ENCODE measurements at regions not wholly inside any gene's neighbourhood (a gene's known extent, or its start where the extent isn't known, plus 50 kb on each side); places are given as distances from the start of the nearest gene placed in this dataset.

- Histone ChIP-seq H3K9me3 (no peaks in the 10 kb centered on the region), H3K36me3 (no peaks in the 10 kb centered on the region), H3K4me3 (no peak overlapping the region), H3K27ac (no peak overlapping the region), H3K27me3 (replicated peaks in 1 of 7) (no peaks in the 10 kb centered on the region), H3K4me1 (no peaks in the 10 kb centered on the region)
- DNase-seq = no peak
- intact Hi-C loops (cut with DNase I; ENCODE audit: low total_unique reads) = no loop called here
- 83 to 88% (median 85%) methylated on average over 21 of the region's 21 CpGs for WGBS, 5 donors
- TF ChIP-seq POLR2AphosphoS5 (IDR thresholded peaks at IDR 0.05) = no peak
- no peak for TF ChIP-seq CTCF (IDR thresholded peaks at IDR 0.05 in 8 of 11, conservative IDR thresholded peaks at IDR 0.05 in 3 of 11)
- TF ChIP-seq POLR2A (IDR thresholded peaks at IDR 0.05) = no peak
These were observed 441.4 kb downstream of the RPS6KC1 start for GRCh38 chr1:213492161-213493041.

GRCh38 chr1:213499444-213499843 lies 448.4 kb downstream of the RPS6KC1 start:
- TF ChIP-seq POLR2A (IDR thresholded peaks at IDR 0.05) (no peak), POLR2AphosphoS5 (IDR thresholded peaks at IDR 0.05) (no peak), CTCF (IDR thresholded peaks at IDR 0.05 in 8 of 11, conservative IDR thresholded peaks at IDR 0.05 in 3 of 11) (no peak)
- no peak for DNase-seq
- no peak overlapping the region for H3K27ac ChIP-seq
- no peak overlapping the region for H3K4me3 ChIP-seq
- H3K4me1 ChIP-seq = no peaks in the 10 kb centered on the region
- 90 to 99% (median 94%) methylated on average over 4 of the region's 4 CpGs for WGBS, 5 donors
- peaks cover 0 to 11% (median 5%) of the 10 kb centered on the region in 8 donors for H3K9me3 ChIP-seq
- H3K27me3 ChIP-seq (replicated peaks in 1 of 7) = no peaks in the 10 kb centered on the region
- H3K36me3 ChIP-seq = no peaks in the 10 kb centered on the region
- intact Hi-C loops (cut with DNase I; ENCODE audit: low total_unique reads) = no loop called here

GRCh38 chr1:213507472-213508223 lies 456.6 kb downstream of the RPS6KC1 start:
- H3K27me3 ChIP-seq (replicated peaks in 1 of 7) = no peaks in the 10 kb centered on the region
- WGBS, 5 donors = 72 to 76% (median 75%) methylated on average over 7 of the region's 7 CpGs
- TF ChIP-seq POLR2AphosphoS5 (IDR thresholded peaks at IDR 0.05) (no peak), CTCF (IDR thresholded peaks at IDR 0.05 in 8 of 11, conservative IDR thresholded peaks at IDR 0.05 in 3 of 11) (no peak), POLR2A (IDR thresholded peaks at IDR 0.05) (no peak)
- no peak overlapping the region for H3K4me3 ChIP-seq
- intact Hi-C loops (cut with DNase I; ENCODE audit: low total_unique reads) = no loop called here
- no peak overlapping the region for H3K27ac ChIP-seq
- peaks cover 0 to 19% (median 12%) of the 10 kb centered on the region in 8 donors for H3K9me3 ChIP-seq
- no peaks in the 10 kb centered on the region for H3K36me3 ChIP-seq
- no peak for DNase-seq
- H3K4me1 ChIP-seq = no peaks in the 10 kb centered on the region

GRCh38 chr1:213511173-213511572 lies 460.1 kb downstream of the RPS6KC1 start:
- Histone ChIP-seq H3K27ac (no peak overlapping the region), H3K9me3 (no peaks in the 10 kb centered on the region), H3K27me3 (replicated peaks in 1 of 7) (no peaks in the 10 kb centered on the region), H3K36me3 (no peaks in the 10 kb centered on the region), H3K4me1 (no peaks in the 10 kb centered on the region), H3K4me3 (no peak overlapping the region)
- no peak for DNase-seq
- 48 to 67% (median 54%) methylated on average over 4 of the region's 4 CpGs for WGBS, 5 donors
- intact Hi-C loops (cut with DNase I; ENCODE audit: low total_unique reads) = no loop called here
- TF ChIP-seq POLR2AphosphoS5 (IDR thresholded peaks at IDR 0.05) (no peak), CTCF (IDR thresholded peaks at IDR 0.05 in 8 of 11, conservative IDR thresholded peaks at IDR 0.05 in 3 of 11) (no peak), POLR2A (IDR thresholded peaks at IDR 0.05) (no peak)
